Esophagus squamous epithelium (tissue), 4 donors: ENCODE measurements at regions not wholly inside any gene's neighbourhood (a gene's known extent, or its start where the extent isn't known, plus 50 kb on each side); places are given as distances from the start of the nearest gene placed in this dataset.

ENCODE experiments used
- CTCF ChIP-seq, 6 experiments: fragments of 450-650 bp in 4 of 6; fragments of 200-600 bp in 2 of 6; sonication (generic) in 2 of 6; IDR thresholded peaks; one replicate each; pipeline ENCODE4 v1.5.1; 2016 to 2019; ENCODE audit warnings: antibody characterized with exemption in 6 of 6, mild to moderate bottlenecking in 4 of 6, moderate library complexity in 4 of 6
- POLR2A ChIP-seq, 4 donors: fragments of 450-650 bp; IDR thresholded peaks; one replicate each; pipeline ENCODE4 v1.6.1; 2017; ENCODE audit warnings: antibody characterized with exemption in 4 of 4, mild to moderate bottlenecking in 4 of 4, moderate library complexity in 3 of 4

GRCh38 chr9:75810063-75810462 is 80.4 kb upstream of the PCSK5 start:
- TF ChIP-seq CTCF (IDR thresholded peaks at IDR 0.05) (no peak), POLR2A (IDR thresholded peaks at IDR 0.05) (no peak)
